Tibial artery (tissue), 4 donors: ENCODE measurements at regions not wholly inside any gene's neighbourhood (a gene's known extent, or its start where the extent isn't known, plus 50 kb on each side); places are given as distances from the start of the nearest gene placed in this dataset.

Experiments used
- DNase-seq, 2 donors: peaks; one replicate each; pipeline ENCODE4 v3.0.0-alpha.2; 2019
- H3K27ac ChIP-seq, 2 donors: fragments of 200-600 bp; sonication (generic) in 1 of 2; 1 replicate in 1 of 2; 2 replicates in 1 of 2; pipeline ENCODE4 v1.5.1; 2018 to 2019; ENCODE audit warnings: mild to moderate bottlenecking in 1 of 2
- H3K27me3 ChIP-seq, 2 donors: fragments of 200-600 bp; sonication (generic) in 1 of 2; one replicate each; pipeline versions ENCODE4 v1.5.1 to v1.6.0; 2016 to 2019
- H3K36me3 ChIP-seq, 3 donors: fragments of 200-600 bp; sonication (generic) in 2 of 3; one replicate each; pipeline ENCODE4 v1.5.1; 2016 to 2019; ENCODE audit warnings: mild to moderate bottlenecking in 2 of 3
- H3K4me1 ChIP-seq, 4 donors: fragments of 200-600 bp; sonication (generic) in 2 of 4; 1 replicate in 3 of 4; 2 replicates in 1 of 4; pipeline ENCODE4 v1.5.1; 2016 to 2019
- H3K4me3 ChIP-seq, 2 donors: fragments of 200-600 bp; sonication (generic) in 1 of 2; 1 replicate in 1 of 2; 2 replicates in 1 of 2; pipeline ENCODE4 v1.5.1; 2018 to 2019; ENCODE audit warnings: mild to moderate bottlenecking in 2 of 2
- H3K9me3 ChIP-seq, 3 donors: fragments of 200-600 bp; sonication (generic) in 1 of 3; one replicate each; pipeline ENCODE4 v1.5.1; 2016 to 2019
- intact Hi-C: fragments of 100-400 bp; cut with DNase I; formaldehyde crosslinking; loops from one replicate; pipeline ENCODE4 v1.15.0; 2023; ENCODE audit warnings: low total_unique reads
- TF ChIP-seq, protein P1 (sequence below), 2 experiments: fragments of 200-600 bp in 1 of 2; fragments of 450-650 bp in 1 of 2; IDR thresholded peaks; one replicate each; pipeline ENCODE4 v1.5.1; 2017 to 2019; ENCODE audit warnings: antibody characterized with exemption in 2 of 2, mild to moderate bottlenecking in 1 of 2, moderate library complexity in 1 of 2

DNA sequence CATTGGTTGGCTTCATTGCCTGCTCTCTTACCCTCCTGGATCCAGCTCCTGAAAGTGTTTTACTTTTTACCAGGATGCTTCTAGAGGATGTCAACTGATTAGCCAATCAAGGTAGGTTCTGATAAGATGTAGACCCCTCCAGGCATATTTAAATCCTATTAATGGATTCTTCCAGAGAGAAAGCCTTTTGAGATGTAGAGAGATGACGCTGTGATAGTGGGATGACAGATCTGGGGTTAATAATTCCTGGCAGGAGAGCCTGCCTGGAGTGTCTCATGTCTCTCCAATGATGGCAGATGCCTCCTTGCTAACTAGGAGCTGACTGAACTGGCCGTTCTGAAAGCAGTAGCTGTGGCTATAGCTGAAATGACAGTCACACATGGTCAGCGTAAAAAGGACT, 116.9 kb upstream of the DTNBP1 start:
- DNase-seq = no peak
- Histone ChIP-seq H3K27me3 (no peaks in the 10 kb centered on the region), H3K36me3 (no peaks in the 10 kb centered on the region), H3K4me3 (no peak overlapping the region), H3K4me1 (peaks cover 0 to 9% (median 0%) of the 10 kb centered on the region in 4 donors), H3K27ac (no peak overlapping the region), H3K9me3 (no peaks in the 10 kb centered on the region)
- intact Hi-C loops = no loop called here
- TF ChIP-seq, protein P1, sequence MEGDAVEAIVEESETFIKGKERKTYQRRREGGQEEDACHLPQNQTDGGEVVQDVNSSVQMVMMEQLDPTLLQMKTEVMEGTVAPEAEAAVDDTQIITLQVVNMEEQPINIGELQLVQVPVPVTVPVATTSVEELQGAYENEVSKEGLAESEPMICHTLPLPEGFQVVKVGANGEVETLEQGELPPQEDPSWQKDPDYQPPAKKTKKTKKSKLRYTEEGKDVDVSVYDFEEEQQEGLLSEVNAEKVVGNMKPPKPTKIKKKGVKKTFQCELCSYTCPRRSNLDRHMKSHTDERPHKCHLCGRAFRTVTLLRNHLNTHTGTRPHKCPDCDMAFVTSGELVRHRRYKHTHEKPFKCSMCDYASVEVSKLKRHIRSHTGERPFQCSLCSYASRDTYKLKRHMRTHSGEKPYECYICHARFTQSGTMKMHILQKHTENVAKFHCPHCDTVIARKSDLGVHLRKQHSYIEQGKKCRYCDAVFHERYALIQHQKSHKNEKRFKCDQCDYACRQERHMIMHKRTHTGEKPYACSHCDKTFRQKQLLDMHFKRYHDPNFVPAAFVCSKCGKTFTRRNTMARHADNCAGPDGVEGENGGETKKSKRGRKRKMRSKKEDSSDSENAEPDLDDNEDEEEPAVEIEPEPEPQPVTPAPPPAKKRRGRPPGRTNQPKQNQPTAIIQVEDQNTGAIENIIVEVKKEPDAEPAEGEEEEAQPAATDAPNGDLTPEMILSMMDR (IDR thresholded peaks at IDR 0.05) = no peak

DNA sequence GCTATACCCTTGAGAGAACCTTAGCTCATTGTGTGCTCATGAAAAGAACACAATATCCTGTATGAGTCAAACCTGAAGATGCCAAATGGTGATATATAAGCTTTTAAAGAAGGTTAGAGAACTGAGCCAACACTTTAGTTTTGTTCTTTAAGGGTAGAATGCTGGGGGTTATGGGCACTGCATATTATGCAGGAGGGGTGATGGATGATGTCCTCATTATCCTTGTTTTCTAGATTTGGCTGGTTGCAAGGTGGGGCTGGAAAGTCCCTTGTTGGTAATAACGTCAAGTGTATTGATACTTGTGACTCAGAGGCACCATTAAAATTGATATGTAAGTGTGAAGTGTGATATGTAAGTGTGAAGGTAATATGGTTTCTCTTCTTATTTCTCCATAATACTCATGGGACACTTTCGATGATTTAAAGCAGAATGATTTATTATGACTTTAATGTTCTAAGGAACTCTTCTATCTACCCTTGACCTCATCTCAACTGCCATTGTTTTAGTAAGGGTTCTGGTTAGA, 113.7 kb upstream of the DTNBP1 start:
- TF ChIP-seq, protein P1 (IDR thresholded peaks at IDR 0.05) = no peak
- no peaks in the 10 kb centered on the region for H3K9me3 ChIP-seq
- no peak overlapping the region for H3K27ac ChIP-seq
- intact Hi-C loops = no loop called here
- no peaks in the 10 kb centered on the region for H3K36me3 ChIP-seq
- H3K4me1 ChIP-seq = peaks cover 0 to 9% (median 0%) of the 10 kb centered on the region in 4 donors
- no peak overlapping the region for H3K4me3 ChIP-seq
- no peaks in the 10 kb centered on the region for H3K27me3 ChIP-seq
- no peak for DNase-seq

DNA sequence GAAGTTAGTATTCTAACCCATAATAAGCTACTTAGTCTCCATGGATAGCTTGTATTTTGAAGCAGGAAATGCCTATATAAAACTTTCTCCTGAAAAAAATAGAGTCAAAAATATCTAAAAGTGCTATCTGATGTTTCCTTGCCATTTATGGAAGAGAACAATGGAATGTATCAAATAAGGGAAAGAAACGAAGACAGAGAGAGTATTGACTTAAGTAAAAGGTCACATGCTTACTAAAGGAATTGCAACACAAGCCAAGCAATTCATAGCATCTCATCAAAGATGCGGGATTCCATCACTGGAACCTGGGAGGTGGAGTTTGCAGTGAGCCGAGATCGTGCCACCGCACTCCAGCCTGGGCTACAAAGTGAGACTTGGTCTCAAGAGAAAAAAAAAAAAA, 112.9 kb upstream of the DTNBP1 start:
- TF ChIP-seq, protein P1 (IDR thresholded peaks at IDR 0.05) = no peak
- H3K9me3 ChIP-seq = no peaks in the 10 kb centered on the region
- no peak overlapping the region for H3K4me3 ChIP-seq
- no peaks in the 10 kb centered on the region for H3K36me3 ChIP-seq
- no peak for DNase-seq
- H3K27ac ChIP-seq = no peak overlapping the region
- peaks cover 0 to 9% (median 0%) of the 10 kb centered on the region in 4 donors for H3K4me1 ChIP-seq
- intact Hi-C loops = no loop called here
- no peaks in the 10 kb centered on the region for H3K27me3 ChIP-seq

DNA sequence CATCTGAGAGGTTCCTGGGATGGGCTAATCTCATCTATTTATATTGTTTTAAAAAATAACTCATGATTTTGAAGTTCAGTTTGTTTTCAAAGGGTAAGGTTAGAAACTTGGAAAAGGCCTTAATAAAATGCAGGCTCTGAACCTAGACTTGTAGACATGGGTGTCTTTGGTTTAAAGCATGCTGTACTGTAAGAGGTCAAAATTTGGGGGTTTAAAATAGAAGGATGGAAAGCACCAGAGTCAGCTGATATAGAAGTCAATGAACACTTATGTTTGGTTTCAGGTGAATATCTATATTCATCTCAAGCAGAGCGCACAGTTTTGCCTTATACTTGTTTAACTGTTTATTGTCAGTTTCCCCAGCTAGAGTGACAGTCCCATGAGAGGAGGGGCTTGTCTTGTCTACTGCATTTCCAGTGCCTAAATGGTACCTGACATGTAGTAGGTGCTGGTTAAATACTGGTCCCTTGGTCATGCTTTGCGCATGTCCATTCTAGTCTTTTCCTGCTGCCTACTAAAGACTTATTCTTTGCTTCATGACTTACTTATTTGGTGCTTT, 112.3 kb upstream of the DTNBP1 start:
- H3K4me1 ChIP-seq = peaks cover 0 to 9% (median 0%) of the 10 kb centered on the region in 4 donors
- TF ChIP-seq, protein P1 (IDR thresholded peaks at IDR 0.05) = no peak
- no peak for DNase-seq
- no peak overlapping the region for H3K4me3 ChIP-seq
- intact Hi-C loops = no loop called here
- H3K36me3 ChIP-seq = no peaks in the 10 kb centered on the region
- no peak overlapping the region for H3K27ac ChIP-seq
- H3K9me3 ChIP-seq = no peaks in the 10 kb centered on the region
- H3K27me3 ChIP-seq = no peaks in the 10 kb centered on the region

DNA sequence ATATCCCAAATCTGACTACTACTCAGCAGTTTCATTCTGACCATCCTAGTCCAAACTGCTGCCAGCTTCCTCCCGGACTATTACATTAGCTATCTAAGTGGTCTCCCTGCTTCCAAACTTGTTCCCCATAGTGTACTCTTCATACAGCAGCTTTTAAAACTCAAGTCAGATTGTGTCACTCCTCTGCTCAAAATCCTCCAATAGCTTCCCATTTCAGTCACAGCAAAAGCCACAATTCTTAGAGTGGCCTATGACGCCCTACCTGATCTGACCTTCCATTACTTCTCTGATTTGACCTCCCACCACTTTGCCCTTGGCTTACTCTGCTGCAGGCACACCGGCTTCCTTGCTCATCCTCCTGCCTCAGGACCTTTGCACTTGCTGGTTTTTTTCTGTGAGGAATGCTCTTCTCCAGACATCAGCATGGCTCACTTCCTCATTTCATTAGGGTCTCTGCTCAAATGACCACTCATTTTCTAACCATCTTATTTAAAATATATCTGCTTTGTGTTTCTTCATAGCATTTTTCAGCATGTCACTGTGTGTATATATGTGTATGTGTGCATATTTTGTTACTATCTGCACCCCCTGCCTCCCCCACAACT, 111.1 kb upstream of the DTNBP1 start:
- Histone ChIP-seq H3K27ac (no peak overlapping the region), H3K9me3 (no peaks in the 10 kb centered on the region)
- TF ChIP-seq, protein P1 (IDR thresholded peaks at IDR 0.05) = no peak

More for the DNA sequence above, 111.1 kb upstream of the DTNBP1 start:
- DNase-seq = no peak
- H3K27me3 ChIP-seq = no peaks in the 10 kb centered on the region
- H3K36me3 ChIP-seq = no peaks in the 10 kb centered on the region
- intact Hi-C loops = no loop called here
- peaks cover 0 to 9% (median 0%) of the 10 kb centered on the region in 4 donors for H3K4me1 ChIP-seq
- H3K4me3 ChIP-seq = no peak overlapping the region
